Gastrocnemius medialis (tissue), 4 donors: ENCODE measurements at regions not wholly inside any gene's neighbourhood (a gene's known extent, or its start where the extent isn't known, plus 50 kb on each side); places are given as distances from the start of the nearest gene placed in this dataset.

Source experiments
- POLR2A ChIP-seq, 2 donors: fragments of 450-650 bp; IDR thresholded peaks; one replicate each; pipeline ENCODE4 v1.6.1; 2017; ENCODE audit warnings: antibody characterized with exemption in 2 of 2, mild to moderate bottlenecking in 2 of 2, moderate library complexity in 2 of 2
- TF ChIP-seq, protein P1 (sequence below), 5 experiments: fragments of 450-650 bp in 3 of 5; fragments of 200-600 bp in 2 of 5; sonication (generic) in 2 of 5; IDR thresholded peaks in 4 of 5; conservative IDR thresholded peaks in 1 of 5; 1 replicate in 4 of 5; 2 replicates in 1 of 5; pipeline ENCODE4 v1.5.1; 2016 to 2019; ENCODE audit warnings: antibody characterized with exemption in 5 of 5, mild to moderate bottlenecking in 3 of 5, moderate library complexity in 3 of 5

GRCh38 chr13:106314417-106314816 lies 221.0 kb downstream of the EFNB2 start:
- no peak for TF ChIP-seq POLR2A (IDR thresholded peaks at IDR 0.05)
- TF ChIP-seq, protein P1, sequence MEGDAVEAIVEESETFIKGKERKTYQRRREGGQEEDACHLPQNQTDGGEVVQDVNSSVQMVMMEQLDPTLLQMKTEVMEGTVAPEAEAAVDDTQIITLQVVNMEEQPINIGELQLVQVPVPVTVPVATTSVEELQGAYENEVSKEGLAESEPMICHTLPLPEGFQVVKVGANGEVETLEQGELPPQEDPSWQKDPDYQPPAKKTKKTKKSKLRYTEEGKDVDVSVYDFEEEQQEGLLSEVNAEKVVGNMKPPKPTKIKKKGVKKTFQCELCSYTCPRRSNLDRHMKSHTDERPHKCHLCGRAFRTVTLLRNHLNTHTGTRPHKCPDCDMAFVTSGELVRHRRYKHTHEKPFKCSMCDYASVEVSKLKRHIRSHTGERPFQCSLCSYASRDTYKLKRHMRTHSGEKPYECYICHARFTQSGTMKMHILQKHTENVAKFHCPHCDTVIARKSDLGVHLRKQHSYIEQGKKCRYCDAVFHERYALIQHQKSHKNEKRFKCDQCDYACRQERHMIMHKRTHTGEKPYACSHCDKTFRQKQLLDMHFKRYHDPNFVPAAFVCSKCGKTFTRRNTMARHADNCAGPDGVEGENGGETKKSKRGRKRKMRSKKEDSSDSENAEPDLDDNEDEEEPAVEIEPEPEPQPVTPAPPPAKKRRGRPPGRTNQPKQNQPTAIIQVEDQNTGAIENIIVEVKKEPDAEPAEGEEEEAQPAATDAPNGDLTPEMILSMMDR (IDR thresholded peaks at IDR 0.05 in 4 of 5, conservative IDR thresholded peaks at IDR 0.05 in 1 of 5): no peak
